ENCODE measurements at regions not wholly inside any gene's neighbourhood (a gene's known extent, or its start where the extent isn't known, plus 50 kb on each side); places are given as distances from the start of the nearest gene placed in this dataset.

- Histone ChIP-seq H3K27me3 (ENCODE audit: insufficient read depth, low read depth, low read length) (no peaks in the 10 kb centered on the region), H2AFZ (ENCODE audit: low read depth, low read length) (no peak overlapping the region), H3K36me3 (ENCODE audit: insufficient read depth, low read length) (no peaks in the 10 kb centered on the region), H3K9me3 (ENCODE audit: low read length) (no peaks in the 10 kb centered on the region), H3K4me2 (ENCODE audit: low read length) (no peak overlapping the region), H3K27ac (ENCODE audit: low read length) (no peak overlapping the region), H3K9me2 (ENCODE audit: insufficient read depth, low read length) (no peaks in the 10 kb centered on the region), H3K4me3 (ENCODE audit: low read length) (no peak overlapping the region), H4K20me1 (ENCODE audit: insufficient read depth) (no peaks in the 10 kb centered on the region), H3K9ac (ENCODE audit: low read length) (no peak overlapping the region), H3F3A (ENCODE audit: insufficient read depth, low read length, poor library complexity, severe bottlenecking) (peaks cover 3% of the 10 kb centered on the region), H3K79me2 (replicated peaks; ENCODE audit: insufficient read depth, low read length) (no peaks in the 10 kb centered on the region)
- TF ChIP-seq POLR2AphosphoS5 (IDR thresholded peaks at IDR 0.05): no peak
- no peak for TF ChIP-seq EZH2 (IDR thresholded peaks at IDR 0.05; ENCODE audit: borderline replicate concordance, insufficient read depth, low read length, poor library complexity, severe bottlenecking)
- TF ChIP-seq MXI1 (conservative IDR thresholded peaks at IDR 0.05; ENCODE audit: poor library complexity, severe bottlenecking): no peak
- TF ChIP-seq REST (IDR thresholded peaks at IDR 0.05; ENCODE audit: borderline replicate concordance): no peak
- no peak for TF ChIP-seq TAF1 (IDR thresholded peaks at IDR 0.05; ENCODE audit: low read depth)
- TF ChIP-seq SMC3 (conservative IDR thresholded peaks at IDR 0.05; ENCODE audit: poor library complexity): no peak
- no peak for TF ChIP-seq CTCF (IDR thresholded peaks at IDR 0.05; ENCODE audit: poor library complexity, severe bottlenecking)
- no peak for TF ChIP-seq RAD21 (conservative IDR thresholded peaks at IDR 0.05)
- no peak for TF ChIP-seq EP300 (conservative IDR thresholded peaks at IDR 0.05; ENCODE audit: poor library complexity, severe bottlenecking)
Measured at GRCh38 chr20:17017232-17017631, 209.6 kb upstream of the PCSK2 start.

- Histone ChIP-seq H3F3A (ENCODE audit: insufficient read depth, low read length, poor library complexity, severe bottlenecking) (no peaks in the 10 kb centered on the region), H3K27ac (ENCODE audit: low read length) (peak overlapping the region; percentile 84), H3K9me3 (ENCODE audit: low read length) (no peaks in the 10 kb centered on the region), H3K9me2 (ENCODE audit: insufficient read depth, low read length) (no peaks in the 10 kb centered on the region), H3K27me3 (ENCODE audit: insufficient read depth, low read depth, low read length) (no peaks in the 10 kb centered on the region), H3K4me3 (ENCODE audit: low read length) (peak overlapping the region; percentile 16), H3K79me2 (replicated peaks; ENCODE audit: insufficient read depth, low read length) (no peaks in the 10 kb centered on the region), H3K9ac (ENCODE audit: low read length) (no peak overlapping the region), H2AFZ (ENCODE audit: low read depth, low read length) (no peak overlapping the region), H3K36me3 (ENCODE audit: insufficient read depth, low read length) (no peaks in the 10 kb centered on the region), H4K20me1 (ENCODE audit: insufficient read depth) (no peaks in the 10 kb centered on the region), H3K4me2 (ENCODE audit: low read length) (peak overlapping the region; percentile 12)
- TF ChIP-seq TAF1 (IDR thresholded peaks at IDR 0.05; ENCODE audit: low read depth) (no peak), SMC3 (conservative IDR thresholded peaks at IDR 0.05; ENCODE audit: poor library complexity) (no peak), RAD21 (conservative IDR thresholded peaks at IDR 0.05) (no peak), POLR2AphosphoS5 (IDR thresholded peaks at IDR 0.05) (no peak), REST (IDR thresholded peaks at IDR 0.05; ENCODE audit: borderline replicate concordance) (no peak), EZH2 (IDR thresholded peaks at IDR 0.05; ENCODE audit: borderline replicate concordance, insufficient read depth, low read length, poor library complexity, severe bottlenecking) (no peak), MXI1 (conservative IDR thresholded peaks at IDR 0.05; ENCODE audit: poor library complexity, severe bottlenecking) (no peak), EP300 (conservative IDR thresholded peaks at IDR 0.05; ENCODE audit: poor library complexity, severe bottlenecking) (no peak), CTCF (IDR thresholded peaks at IDR 0.05; ENCODE audit: poor library complexity, severe bottlenecking) (no peak)
Measured at GRCh38 chr20:17021481-17021880, 205.4 kb upstream of the PCSK2 start.
